Neural progenitor cell (in vitro differentiated cells): ENCODE measurements at regions not wholly inside any gene's neighbourhood (a gene's known extent, or its start where the extent isn't known, plus 50 kb on each side); places are given as distances from the start of the nearest gene placed in this dataset.

Experiments used
- DNase-seq: peaks from one replicate; pipeline ENCODE4 v3.0.0-alpha.2; 2016; ENCODE audit warnings: low spot score
- H2AFZ ChIP-seq: fragments of 200-600 bp; sonication (generic); replicated peaks from 2 replicates; pipeline ENCODE4 v1.6.1; 2016; ENCODE audit warnings: antibody characterized with exemption
- H3F3A ChIP-seq: fragments of 200-600 bp; sonication (generic); 2 replicates; pipeline ENCODE4 v1.6.1; 2016; ENCODE audit warnings: antibody characterized with exemption, low read depth
- H3K27ac ChIP-seq: fragments of 200-600 bp; sonication (generic); 2 replicates; pipeline ENCODE4 v1.5.1; 2016; ENCODE audit warnings: mild to moderate bottlenecking
- H3K27me3 ChIP-seq: fragments of 200-600 bp; sonication (generic); 2 replicates; pipeline ENCODE4 v1.6.1; 2016; ENCODE audit warnings: mild to moderate bottlenecking, moderate library complexity
- H3K36me3 ChIP-seq: fragments of 200-600 bp; sonication (generic); 2 replicates; pipeline ENCODE4 v1.5.1; 2016
- H3K4me1 ChIP-seq: fragments of 200-600 bp; sonication (generic); 2 replicates; pipeline ENCODE4 v1.6.1; 2016; ENCODE audit warnings: mixed run types
- H3K4me2 ChIP-seq: fragments of 200-600 bp; sonication (generic); 2 replicates; pipeline ENCODE4 v1.6.1; 2016
- H3K4me3 ChIP-seq: fragments of 200-600 bp; sonication (generic); 2 replicates; pipeline ENCODE4 v1.5.1; 2016
- H3K79me2 ChIP-seq: fragments of 200-600 bp; sonication (generic); 2 replicates; pipeline ENCODE4 v1.6.1; 2016; ENCODE audit warnings: low read depth
- H3K9ac ChIP-seq: fragments of 200-600 bp; sonication (generic); 2 replicates; pipeline ENCODE4 v1.6.1; 2016
- H3K9me3 ChIP-seq: fragments of 200-600 bp; sonication (generic); 2 replicates; pipeline ENCODE4 v1.5.1; 2016; ENCODE audit warnings: low read depth
- H4K20me1 ChIP-seq: fragments of 200-600 bp; sonication (generic); 2 replicates; pipeline ENCODE4 v1.6.1; 2016; ENCODE audit warnings: low read depth
- H3K27ac Mint-ChIP-seq: 3 replicates; pipeline ENCODE4 v1.8.0; 2021; ENCODE audit warnings: mixed read lengths
- H3K27me3 Mint-ChIP-seq: 2 replicates; pipeline ENCODE4 v1.8.0; 2022; ENCODE audit warnings: low read depth, mild to moderate bottlenecking, inconsistent platforms, moderate library complexity, mixed read lengths; ENCODE audit not compliant: insufficient read depth
- H3K36me3 Mint-ChIP-seq: 3 replicates; pipeline ENCODE4 v1.8.0; 2021; ENCODE audit warnings: mixed read lengths
- H3K4me1 Mint-ChIP-seq: 3 replicates; pipeline ENCODE4 v1.8.0; 2021; ENCODE audit warnings: mixed read lengths
- H3K4me3 Mint-ChIP-seq: 3 replicates; pipeline ENCODE4 v1.8.0; 2021; ENCODE audit warnings: mild to moderate bottlenecking, moderate library complexity, mixed read lengths
- H3K9me3 Mint-ChIP-seq: 3 replicates; pipeline ENCODE4 v1.8.0; 2020; ENCODE audit warnings: mixed read lengths
- EZH2 ChIP-seq: fragments of 200-600 bp; sonication (generic); IDR thresholded peaks from 2 replicates; pipeline ENCODE4 v1.6.1; 2017; ENCODE audit warnings: antibody characterized with exemption, mild to moderate bottlenecking, moderate library complexity
- EZH2phosphoT487 ChIP-seq: fragments of 200-600 bp; sonication (generic); IDR thresholded peaks from 2 replicates; pipeline ENCODE4 v1.6.1; 2017; ENCODE audit warnings: antibody characterized with exemption
- TF ChIP-seq, protein P1 (sequence below): fragments of 200-600 bp; sonication (generic); IDR thresholded peaks from 2 replicates; pipeline ENCODE4 v1.5.1; 2017; ENCODE audit warnings: antibody characterized with exemption, mild to moderate bottlenecking

- Mint-ChIP-seq H3K4me1 (peaks cover 2% of the 10 kb centered on the region), H3K27me3 (peaks cover 2% of the 10 kb centered on the region), H3K27ac (no peak overlapping the region), H3K36me3 (no peaks in the 10 kb centered on the region), H3K4me3 (no peak overlapping the region), H3K9me3 (no peaks in the 10 kb centered on the region)
- Histone ChIP-seq H3K27me3 (no peaks in the 10 kb centered on the region), H4K20me1 (no peaks in the 10 kb centered on the region), H3K36me3 (no peaks in the 10 kb centered on the region), H3K27ac (no peak overlapping the region), H3K79me2 (no peaks in the 10 kb centered on the region), H3K9me3 (no peaks in the 10 kb centered on the region), H3K4me3 (no peak overlapping the region), H3K9ac (no peak overlapping the region), H2AFZ (no peak overlapping the region), H3F3A (no peaks in the 10 kb centered on the region), H3K4me1 (no peaks in the 10 kb centered on the region), H3K4me2 (no peak overlapping the region)
- no peak for DNase-seq
- no peak for TF ChIP-seq EZH2
- TF ChIP-seq, protein P1, sequence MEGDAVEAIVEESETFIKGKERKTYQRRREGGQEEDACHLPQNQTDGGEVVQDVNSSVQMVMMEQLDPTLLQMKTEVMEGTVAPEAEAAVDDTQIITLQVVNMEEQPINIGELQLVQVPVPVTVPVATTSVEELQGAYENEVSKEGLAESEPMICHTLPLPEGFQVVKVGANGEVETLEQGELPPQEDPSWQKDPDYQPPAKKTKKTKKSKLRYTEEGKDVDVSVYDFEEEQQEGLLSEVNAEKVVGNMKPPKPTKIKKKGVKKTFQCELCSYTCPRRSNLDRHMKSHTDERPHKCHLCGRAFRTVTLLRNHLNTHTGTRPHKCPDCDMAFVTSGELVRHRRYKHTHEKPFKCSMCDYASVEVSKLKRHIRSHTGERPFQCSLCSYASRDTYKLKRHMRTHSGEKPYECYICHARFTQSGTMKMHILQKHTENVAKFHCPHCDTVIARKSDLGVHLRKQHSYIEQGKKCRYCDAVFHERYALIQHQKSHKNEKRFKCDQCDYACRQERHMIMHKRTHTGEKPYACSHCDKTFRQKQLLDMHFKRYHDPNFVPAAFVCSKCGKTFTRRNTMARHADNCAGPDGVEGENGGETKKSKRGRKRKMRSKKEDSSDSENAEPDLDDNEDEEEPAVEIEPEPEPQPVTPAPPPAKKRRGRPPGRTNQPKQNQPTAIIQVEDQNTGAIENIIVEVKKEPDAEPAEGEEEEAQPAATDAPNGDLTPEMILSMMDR, result no peak
- no peak for TF ChIP-seq EZH2phosphoT487
Observed at GRCh38 chr1:72362538-72362937, 80.2 kb upstream of the NEGR1 start.

DNA sequence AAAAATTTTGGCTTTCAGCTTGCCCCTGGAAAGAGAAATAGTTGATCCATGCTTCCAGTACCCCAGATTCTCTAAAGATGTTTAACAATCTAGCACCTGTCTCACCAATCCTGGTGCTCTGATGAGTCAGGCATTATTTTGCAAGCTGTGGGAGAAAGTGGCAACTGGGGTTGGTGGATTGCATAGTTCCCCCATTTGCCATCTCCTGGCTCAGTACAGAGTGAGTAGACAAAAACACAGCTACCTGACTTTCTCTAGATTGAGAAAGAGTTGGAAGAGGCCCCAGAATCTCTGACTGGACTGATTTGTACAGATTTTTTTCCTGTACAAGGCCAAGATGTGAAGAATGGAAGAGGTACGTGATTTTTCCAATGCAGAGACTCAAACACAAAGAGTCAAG is 75.1 kb upstream of the NEGR1 start:
- H2AFZ ChIP-seq, result no peak overlapping the region
- no peaks in the 10 kb centered on the region for H3K4me1 Mint-ChIP-seq
- H3K4me2 ChIP-seq, result no peak overlapping the region
- no peaks in the 10 kb centered on the region for H3K27me3 ChIP-seq
- H3K4me1 ChIP-seq, result no peaks in the 10 kb centered on the region
- H3K4me3 Mint-ChIP-seq, result no peak overlapping the region
- H4K20me1 ChIP-seq, result no peaks in the 10 kb centered on the region
- H3K27ac ChIP-seq, result no peak overlapping the region
- H3K36me3 Mint-ChIP-seq, result no peaks in the 10 kb centered on the region
- TF ChIP-seq EZH2phosphoT487, result no peak
- no peak for TF ChIP-seq EZH2
- TF ChIP-seq, protein P1, result no peak
- H3K27me3 Mint-ChIP-seq, result no peaks in the 10 kb centered on the region
- no peaks in the 10 kb centered on the region for H3K9me3 Mint-ChIP-seq
- no peaks in the 10 kb centered on the region for H3K79me2 ChIP-seq
- H3K4me3 ChIP-seq, result no peak overlapping the region
- DNase-seq, result no peak
- H3K9me3 ChIP-seq, result no peaks in the 10 kb centered on the region
- no peaks in the 10 kb centered on the region for H3K36me3 ChIP-seq
- H3K27ac Mint-ChIP-seq, result no peak overlapping the region
- no peaks in the 10 kb centered on the region for H3F3A ChIP-seq
- no peak overlapping the region for H3K9ac ChIP-seq

- Mint-ChIP-seq H3K9me3 (no peaks in the 10 kb centered on the region), H3K27me3 (no peaks in the 10 kb centered on the region), H3K27ac (no peak overlapping the region), H3K4me1 (no peaks in the 10 kb centered on the region), H3K36me3 (no peaks in the 10 kb centered on the region), H3K4me3 (no peak overlapping the region)
- no peaks in the 10 kb centered on the region for H3K27me3 ChIP-seq
- H2AFZ ChIP-seq, result no peak overlapping the region
- TF ChIP-seq, protein P1, result no peak
- no peak for TF ChIP-seq EZH2
- TF ChIP-seq EZH2phosphoT487, result no peak
- DNase-seq, result no peak
- H3F3A ChIP-seq, result no peaks in the 10 kb centered on the region
- no peaks in the 10 kb centered on the region for H4K20me1 ChIP-seq
- H3K4me3 ChIP-seq, result no peak overlapping the region
- no peaks in the 10 kb centered on the region for H3K4me1 ChIP-seq
- no peaks in the 10 kb centered on the region for H3K36me3 ChIP-seq
- no peak overlapping the region for H3K9ac ChIP-seq
- H3K9me3 ChIP-seq, result no peaks in the 10 kb centered on the region
- H3K79me2 ChIP-seq, result no peaks in the 10 kb centered on the region
- H3K4me2 ChIP-seq, result no peak overlapping the region
- H3K27ac ChIP-seq, result no peak overlapping the region
Observed at GRCh38 chr1:72355899-72356298, 73.6 kb upstream of the NEGR1 start.

DNA sequence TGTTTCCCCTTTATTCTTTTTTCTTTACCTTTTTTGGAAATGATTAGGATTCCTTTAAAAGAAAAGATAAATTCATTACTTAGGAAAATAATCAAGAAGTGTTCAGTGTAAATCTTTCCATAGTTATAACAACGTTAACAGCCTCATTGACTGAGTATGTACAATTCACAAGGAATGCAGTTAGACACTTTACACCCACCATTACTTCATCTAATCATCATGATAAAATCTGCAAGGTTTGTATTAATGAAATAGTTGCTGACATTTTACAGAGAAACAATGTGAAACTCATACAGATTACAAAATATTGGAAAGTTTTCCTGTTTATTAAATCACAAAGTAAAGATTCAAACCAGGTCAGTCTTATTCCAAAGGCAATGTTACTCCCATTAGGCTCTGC is 59.3 kb upstream of the NEGR1 start:
- Mint-ChIP-seq H3K4me1 (no peaks in the 10 kb centered on the region), H3K27ac (no peak overlapping the region), H3K27me3 (no peaks in the 10 kb centered on the region), H3K36me3 (no peaks in the 10 kb centered on the region), H3K9me3 (no peaks in the 10 kb centered on the region), H3K4me3 (no peak overlapping the region)
- Histone ChIP-seq H3K4me2 (no peak overlapping the region), H3K9me3 (no peaks in the 10 kb centered on the region), H4K20me1 (no peaks in the 10 kb centered on the region), H3K27me3 (no peaks in the 10 kb centered on the region), H3K4me1 (no peaks in the 10 kb centered on the region), H3K36me3 (no peaks in the 10 kb centered on the region), H3K79me2 (no peaks in the 10 kb centered on the region), H2AFZ (no peak overlapping the region), H3K9ac (no peak overlapping the region), H3K27ac (no peak overlapping the region), H3K4me3 (no peak overlapping the region), H3F3A (no peaks in the 10 kb centered on the region)
- DNase-seq, result no peak
- no peak for TF ChIP-seq EZH2
- TF ChIP-seq, protein P1, result no peak
- TF ChIP-seq EZH2phosphoT487, result no peak
